Ovary (tissue), 7 donors: ENCODE measurements at regions not wholly inside any gene's neighbourhood (a gene's known extent, or its start where the extent isn't known, plus 50 kb on each side); places are given as distances from the start of the nearest gene placed in this dataset.

Experiments used
- DNase-seq, 5 donors: peaks; one replicate each; pipeline ENCODE4 v3.0.0-alpha.2; 2019 to 2020
- H3K27ac ChIP-seq, 2 donors: fragments of 200-600 bp; one replicate each; pipeline versions ENCODE4 v1.5.1 to v1.8.0; 2019 to 2022
- H3K27me3 ChIP-seq: fragments of 200-600 bp; one replicate; pipeline ENCODE4 v1.8.0; 2022
- H3K36me3 ChIP-seq: fragments of 200-600 bp; sonication (generic); one replicate; pipeline ENCODE4 v1.5.1; 2019
- H3K4me1 ChIP-seq: one replicate; pipeline ENCODE4 v1.8.1; 2013; ENCODE audit warnings: mild to moderate bottlenecking, moderate library complexity; ENCODE audit not compliant: insufficient read depth
- H3K4me3 ChIP-seq: fragments of 200-600 bp; sonication (generic); one replicate; pipeline ENCODE4 v1.5.1; 2017
- H3K9me3 ChIP-seq, 2 donors: fragments of 200-600 bp in 1 of 2; sonication (generic) in 1 of 2; one replicate each; pipeline versions ENCODE4 v1.5.1 to v1.8.1; 2013 to 2019; ENCODE audit warnings: mild to moderate bottlenecking in 1 of 2, moderate library complexity in 1 of 2
- CTCF ChIP-seq, 3 donors: fragments of 450-650 bp in 2 of 3; fragments of 200-600 bp in 1 of 3; IDR thresholded peaks; one replicate each; pipeline versions ENCODE4 v1.5.1 to v1.8.0; 2016 to 2022; ENCODE audit warnings: antibody characterized with exemption in 3 of 3, mild to moderate bottlenecking in 1 of 3
- EP300 ChIP-seq: sonication (generic); formaldehyde crosslinking; IDR thresholded peaks from one replicate; pipeline ENCODE4 v1.6.1; 2017; ENCODE audit warnings: antibody characterized with exemption
- POLR2A ChIP-seq: fragments of 450-650 bp; IDR thresholded peaks from one replicate; pipeline ENCODE4 v1.6.1; 2017; ENCODE audit warnings: antibody characterized with exemption, mild to moderate bottlenecking, moderate library complexity
- WGBS, 3 donors: extraction: QIAGEN DNeasy Blood & Tissue Kit in 1 of 3; methylation state at CpG; one replicate each; pipeline versions ENCODE4 v1.1.5 to v1.1.7; 2013 to 2017; 5-methylcytosine and 5-hydroxymethylcytosine counted together
- intact Hi-C, 4 donors: fragments of 100-400 bp; cut with DNase I; formaldehyde crosslinking; loops; one replicate each; pipeline versions ENCODE4 v1.11.0 to v1.15.1; 2022 to 2023
- donor health status: DM: no; HTN: no; CAD: no; lungs with moderate emphysema.
- donor health status: DM: no; HTN: no; CAD: no.
- donor health status: Bipolar disorder and iron deficiency.
- donor health status: DM: no; HTN: no; CAD: no.
- donor health status: DM: yes; HTN: yes; CAD: no.

GRCh38 chr2:7730990-7731389 lies 813.8 kb downstream of the RNF144A start:
- 40 to 60% (median 47%) methylated on average over 4 of the region's 4 CpGs for WGBS, 3 donors
- no peaks in the 10 kb centered on the region for H3K4me1 ChIP-seq
- no peak overlapping the region for H3K27ac ChIP-seq
- no peaks in the 10 kb centered on the region for H3K27me3 ChIP-seq
- intact Hi-C loops = no loop called here
- no peaks in the 10 kb centered on the region for H3K36me3 ChIP-seq
- no peak for TF ChIP-seq CTCF (IDR thresholded peaks at IDR 0.05)
- DNase-seq = no peak
- no peak overlapping the region for H3K4me3 ChIP-seq
- H3K9me3 ChIP-seq = no peaks in the 10 kb centered on the region

GRCh38 chr2:7732497-7732896 lies 815.3 kb downstream of the RNF144A start:
- WGBS, 3 donors = 81 to 93% (median 86%) methylated on average over 5 of the region's 5 CpGs
- intact Hi-C loops = no loop called here
- Histone ChIP-seq H3K9me3 (no peaks in the 10 kb centered on the region), H3K27me3 (no peaks in the 10 kb centered on the region), H3K36me3 (no peaks in the 10 kb centered on the region), H3K27ac (no peak overlapping the region), H3K4me1 (no peaks in the 10 kb centered on the region), H3K4me3 (no peak overlapping the region)
- TF ChIP-seq POLR2A (no peak), CTCF (IDR thresholded peaks at IDR 0.05) (no peak), EP300 (no peak)
- DNase-seq = no peak

GRCh38 chr2:7736646-7737305 lies 819.6 kb downstream of the RNF144A start:
- no peak for DNase-seq
- H3K4me3 ChIP-seq = no peak overlapping the region
- H3K27me3 ChIP-seq = no peaks in the 10 kb centered on the region
- 59 to 72% (median 71%) methylated on average over 6 of the region's 6 CpGs for WGBS, 3 donors
- intact Hi-C loops = no loop called here
- H3K9me3 ChIP-seq = no peaks in the 10 kb centered on the region
- no peaks in the 10 kb centered on the region for H3K4me1 ChIP-seq
- H3K27ac ChIP-seq = no peak overlapping the region
- H3K36me3 ChIP-seq = no peaks in the 10 kb centered on the region
- TF ChIP-seq EP300 (no peak), POLR2A (no peak), CTCF (IDR thresholded peaks at IDR 0.05) (no peak)

GRCh38 chr2:7738596-7738995 lies 821.4 kb downstream of the RNF144A start:
- H3K4me1 ChIP-seq = no peaks in the 10 kb centered on the region
- H3K36me3 ChIP-seq = no peaks in the 10 kb centered on the region
- no peak overlapping the region for H3K27ac ChIP-seq
- intact Hi-C loops = no loop called here
- no peaks in the 10 kb centered on the region for H3K9me3 ChIP-seq
- H3K27me3 ChIP-seq = no peaks in the 10 kb centered on the region
- no peak for DNase-seq
- TF ChIP-seq POLR2A = no peak
- no peak for TF ChIP-seq CTCF (IDR thresholded peaks at IDR 0.05)
- no peak for TF ChIP-seq EP300
- WGBS, 3 donors = 92 to 98% (median 97%) methylated on average over 1 of the region's 1 CpG
- H3K4me3 ChIP-seq = no peak overlapping the region
